HPDE6-E6E7 (cell line): ENCODE measurements at regions not wholly inside any gene's neighbourhood (a gene's known extent, or its start where the extent isn't known, plus 50 kb on each side); places are given as distances from the start of the nearest gene placed in this dataset.

Experiments
- DNase-seq: peaks from one replicate; pipeline ENCODE4 v3.0.0; 2011; ENCODE audit warnings: missing footprints; ENCODE audit errors: extremely low spot score

- peak; percentile 54 for DNase-seq
Observed at GRCh38 chr5:173802670-173803165, 85.4 kb upstream of the CPEB4 start.

- DNase-seq = no peak
Observed at GRCh38 chr5:173804579-173804978, 83.6 kb upstream of the CPEB4 start.

- no peak for DNase-seq
Observed at GRCh38 chr5:173806270-173807035, 81.7 kb upstream of the CPEB4 start.

GRCh38 chr5:173807181-173807655, 80.9 kb upstream of the CPEB4 start:
- no peak for DNase-seq

GRCh38 chr5:173808079-173808808, 79.9 kb upstream of the CPEB4 start:
- DNase-seq = no peak

- DNase-seq = no peak
Observed at GRCh38 chr5:173809014-173809413, 79.1 kb upstream of the CPEB4 start.

GRCh38 chr5:173812811-173813550, 75.2 kb upstream of the CPEB4 start:
- DNase-seq = no peak

GRCh38 chr5:173814053-173814452, 74.1 kb upstream of the CPEB4 start:
- DNase-seq = no peak

GRCh38 chr5:173815571-173815970, 72.6 kb upstream of the CPEB4 start:
- no peak for DNase-seq

- no peak for DNase-seq
Observed at GRCh38 chr5:173816728-173817127, 71.4 kb upstream of the CPEB4 start.

GRCh38 chr5:173817561-173817960, 70.6 kb upstream of the CPEB4 start:
- DNase-seq = no peak

GRCh38 chr5:173819521-173819920, 68.6 kb upstream of the CPEB4 start:
- no peak for DNase-seq

- DNase-seq = no peak
Observed at GRCh38 chr5:173823274-173823644, 64.9 kb upstream of the CPEB4 start.

GRCh38 chr5:173823721-173824567, 64.2 kb upstream of the CPEB4 start:
- peak; percentile 50 for DNase-seq

- no peak for DNase-seq
Observed at GRCh38 chr5:173825215-173825865, 62.8 kb upstream of the CPEB4 start.

GRCh38 chr5:173826086-173826427, 62.1 kb upstream of the CPEB4 start:
- DNase-seq = no peak

- DNase-seq = no peak
Observed at GRCh38 chr5:173826428-173827350, 61.5 kb upstream of the CPEB4 start.

- no peak for DNase-seq
Observed at GRCh38 chr5:173828952-173829351, 59.2 kb upstream of the CPEB4 start.

- DNase-seq = peak; percentile 19
Observed at GRCh38 chr5:173829826-173830225, 58.3 kb upstream of the CPEB4 start.

GRCh38 chr5:173830421-173830820, 57.7 kb upstream of the CPEB4 start:
- DNase-seq = no peak
